ENCODE measurements at regions not wholly inside any gene's neighbourhood (a gene's known extent, or its start where the extent isn't known, plus 50 kb on each side); places are given as distances from the start of the nearest gene placed in this dataset.

DNA sequence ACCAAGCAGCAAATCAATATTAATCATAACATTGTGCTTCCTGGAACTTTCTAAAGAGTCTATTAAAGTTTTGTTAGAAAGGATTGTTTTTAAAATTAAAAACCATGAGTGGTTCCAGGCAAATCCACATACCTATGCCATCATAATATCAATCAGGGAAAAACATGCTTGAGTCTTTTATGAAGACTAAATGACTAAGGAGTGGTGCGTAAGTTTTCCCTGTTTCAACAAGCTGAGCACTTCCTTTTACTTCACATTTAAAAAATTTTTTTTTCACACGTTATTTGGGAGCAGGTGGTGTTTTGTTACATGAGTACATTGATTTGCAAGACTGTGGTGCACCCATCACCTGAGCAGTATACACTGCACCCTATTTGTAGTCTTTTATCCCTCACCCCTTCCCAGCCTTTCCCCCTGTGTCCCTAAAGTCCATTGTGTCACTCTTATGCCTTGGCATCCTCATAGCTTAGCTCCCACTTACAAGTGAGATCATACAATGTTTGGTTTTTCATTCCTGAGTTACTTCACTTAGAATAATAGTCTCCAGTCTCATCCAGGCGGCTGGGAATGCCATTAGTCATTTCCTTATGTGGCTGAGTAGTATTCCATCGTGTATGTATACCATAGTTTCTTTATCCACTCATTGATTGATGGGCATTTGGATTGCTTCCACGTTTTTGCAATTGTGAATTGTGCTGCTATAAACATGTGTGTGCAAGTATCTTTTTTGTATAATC, 1190.3 kb upstream of the RAG2 start:
- Histone ChIP-seq H3K27me3 (ENCODE audit: insufficient read depth, low read length) (no peaks in the 10 kb centered on the region), H4K8ac (replicated peaks; ENCODE audit: insufficient read length, low read depth, low read length) (no peak overlapping the region), H2BK5ac (ENCODE audit: insufficient read length, low read length) (no peak overlapping the region), H2AFZ (ENCODE audit: low read length) (no peak overlapping the region), H3K9me3 (ENCODE audit: control insufficient read depth, low read depth, low read length) (no peaks in the 10 kb centered on the region), H3K23ac (ENCODE audit: insufficient read length, low read depth, low read length) (no peak overlapping the region), H3K18ac (ENCODE audit: insufficient read length, low read depth, low read length) (no peak overlapping the region), H3K4me2 (ENCODE audit: insufficient read depth, insufficient read length, low read length) (no peak overlapping the region), H2BK12ac (ENCODE audit: insufficient read length, low read depth, low read length) (no peak overlapping the region), H2AK5ac (ENCODE audit: insufficient read length, low read length) (no peak overlapping the region), H4K20me1 (ENCODE audit: control insufficient read depth, insufficient read depth, insufficient read length) (no peaks in the 10 kb centered on the region), H3K27ac (ENCODE audit: insufficient read length, low read depth, low read length) (no peak overlapping the region), H2BK20ac (ENCODE audit: low read depth, low read length, poor library complexity, severe bottlenecking) (no peak overlapping the region), H3T11ph (ENCODE audit: low read length) (no peak overlapping the region), H3K79me2 (ENCODE audit: insufficient read depth, low read length) (no peaks in the 10 kb centered on the region), H3K79me1 (ENCODE audit: insufficient read depth, low read depth, low read length, poor library complexity, severe bottlenecking) (no peaks in the 10 kb centered on the region), H3K4me1 (ENCODE audit: insufficient read depth, low read length) (no peaks in the 10 kb centered on the region), H3K4ac (ENCODE audit: low read depth, low read length) (no peak overlapping the region), H3K14ac (ENCODE audit: insufficient read depth, low read length) (no peak overlapping the region), H3K23me2 (ENCODE audit: insufficient read length, low read depth, low read length, poor library complexity, severe bottlenecking) (no peaks in the 10 kb centered on the region), H4K5ac (ENCODE audit: insufficient read length, low read depth, low read length) (no peak overlapping the region), H2BK120ac (ENCODE audit: low read depth, low read length, poor library complexity, severe bottlenecking) (no peak overlapping the region), H2BK15ac (ENCODE audit: low read depth, low read length) (no peak overlapping the region), H3K9ac (ENCODE audit: extremely low read depth, insufficient read length, low read length) (no peak overlapping the region), H3K56ac (ENCODE audit: insufficient read length, low read depth, low read length) (no peak overlapping the region), H4K91ac (ENCODE audit: insufficient read length, low read depth, low read length) (no peak overlapping the region)
- Mint-ChIP-seq H3K36me3 (ENCODE audit: insufficient read depth in 1 of 3, low read depth in 3 of 3) (peaks cover 0 to 14% (median 12%) of the 10 kb centered on the region in 3 experiments; a peak in 6 of 7 replicates), H3K27ac (no peak overlapping the region), H3K4me1 (peaks cover 3 to 5% of the 10 kb centered on the region in 2 experiments; a peak in 2 of 4 replicates), H3K27me3 (ENCODE audit: low read depth) (no peaks in the 10 kb centered on the region), H3K4me3 (no peak overlapping the region), H3K9me3 (peaks cover 17 to 22% of the 10 kb centered on the region in 2 experiments)
- TF ChIP-seq, protein P1, sequence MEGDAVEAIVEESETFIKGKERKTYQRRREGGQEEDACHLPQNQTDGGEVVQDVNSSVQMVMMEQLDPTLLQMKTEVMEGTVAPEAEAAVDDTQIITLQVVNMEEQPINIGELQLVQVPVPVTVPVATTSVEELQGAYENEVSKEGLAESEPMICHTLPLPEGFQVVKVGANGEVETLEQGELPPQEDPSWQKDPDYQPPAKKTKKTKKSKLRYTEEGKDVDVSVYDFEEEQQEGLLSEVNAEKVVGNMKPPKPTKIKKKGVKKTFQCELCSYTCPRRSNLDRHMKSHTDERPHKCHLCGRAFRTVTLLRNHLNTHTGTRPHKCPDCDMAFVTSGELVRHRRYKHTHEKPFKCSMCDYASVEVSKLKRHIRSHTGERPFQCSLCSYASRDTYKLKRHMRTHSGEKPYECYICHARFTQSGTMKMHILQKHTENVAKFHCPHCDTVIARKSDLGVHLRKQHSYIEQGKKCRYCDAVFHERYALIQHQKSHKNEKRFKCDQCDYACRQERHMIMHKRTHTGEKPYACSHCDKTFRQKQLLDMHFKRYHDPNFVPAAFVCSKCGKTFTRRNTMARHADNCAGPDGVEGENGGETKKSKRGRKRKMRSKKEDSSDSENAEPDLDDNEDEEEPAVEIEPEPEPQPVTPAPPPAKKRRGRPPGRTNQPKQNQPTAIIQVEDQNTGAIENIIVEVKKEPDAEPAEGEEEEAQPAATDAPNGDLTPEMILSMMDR (conservative IDR thresholded peaks at IDR 0.05), result no peak
- no peak for DNase-seq
- no CpG with 5 or more reads among the region's 5 CpGs for WGBS (ENCODE audit: extremely low coverage, insufficient read length, low lambda C conversion rate)
